Fibroblast of lung (primary cell): ENCODE measurements at regions not wholly inside any gene's neighbourhood (a gene's known extent, or its start where the extent isn't known, plus 50 kb on each side); places are given as distances from the start of the nearest gene placed in this dataset.

Experiments
- DNase-seq, 2 donors: peaks; one replicate each; pipeline versions ENCODE4 v3.0.0 to v3.0.0-alpha.2; 2010; ENCODE audit warnings: low read depth in 2 of 2
- H2AFZ ChIP-seq: 2 replicates; pipeline ENCODE4 v1.5.1; 2012; ENCODE audit warnings: low read length, control low read depth, inconsistent platforms
- H3K27ac ChIP-seq: 2 replicates; pipeline ENCODE4 v1.5.1; 2011; ENCODE audit warnings: low read length, control low read depth; ENCODE audit not compliant: insufficient read depth
- H3K27me3 ChIP-seq: 2 replicates; pipeline ENCODE4 v1.5.1; 2011; ENCODE audit warnings: mild to moderate bottlenecking, low read length; ENCODE audit not compliant: control insufficient read depth, insufficient read depth
- H3K36me3 ChIP-seq: 2 replicates; pipeline ENCODE4 v1.5.1; 2011; ENCODE audit warnings: low read length; ENCODE audit not compliant: control insufficient read depth, insufficient read depth
- H3K4me1 ChIP-seq: 2 replicates; pipeline ENCODE4 v1.5.1; 2011; ENCODE audit warnings: low read length; ENCODE audit not compliant: control insufficient read depth, insufficient read depth; ENCODE audit errors: extremely low read depth
- H3K4me2 ChIP-seq: 2 replicates; pipeline ENCODE4 v1.5.1; 2011; ENCODE audit warnings: low read length, control low read depth; ENCODE audit not compliant: insufficient read depth; ENCODE audit errors: extremely low read depth
- H3K4me3 ChIP-seq, 4 experiments: fragments of 200-600 bp in 1 of 4; sonication (generic) in 1 of 4; replicated peaks in 1 of 4; 2 replicates each; pipeline ENCODE4 v1.5.1; 2011 to 2016; ENCODE audit warnings: low read length in 4 of 4, low read depth in 3 of 4, mild to moderate bottlenecking in 3 of 4, control low read depth in 2 of 4, inconsistent platforms in 1 of 4, mixed read lengths in 1 of 4; ENCODE audit not compliant: insufficient read depth in 1 of 4; ENCODE audit errors: control extremely low read depth in 1 of 4
- H3K79me2 ChIP-seq: 2 replicates; pipeline ENCODE4 v1.5.1; 2012; ENCODE audit warnings: mild to moderate bottlenecking, low read length, inconsistent platforms; ENCODE audit not compliant: control insufficient read depth, insufficient read depth
- H3K9ac ChIP-seq: 2 replicates; pipeline ENCODE4 v1.5.1; 2011; ENCODE audit warnings: mild to moderate bottlenecking, low read length, control low read depth; ENCODE audit not compliant: insufficient read depth
- H3K9me3 ChIP-seq: 2 replicates; pipeline ENCODE4 v1.5.1; 2012; ENCODE audit warnings: low read depth, low read length; ENCODE audit not compliant: control insufficient read depth, insufficient read depth
- H4K20me1 ChIP-seq: 2 replicates; pipeline ENCODE4 v1.5.1; 2011; ENCODE audit warnings: low read length; ENCODE audit not compliant: control insufficient read depth, insufficient read depth; ENCODE audit errors: extremely low read depth
- CTCF ChIP-seq, 2 donors: IDR thresholded peaks in 1 of 2; conservative IDR thresholded peaks in 1 of 2; 1 replicate in 1 of 2; 2 replicates in 1 of 2; pipeline ENCODE4 v1.5.1; 2011 to 2012; ENCODE audit warnings: low read length in 2 of 2, control low read depth in 1 of 2, inconsistent platforms in 1 of 2, low read depth in 1 of 2, mild to moderate bottlenecking in 1 of 2
- EZH2 ChIP-seq: IDR thresholded peaks from 2 replicates; pipeline ENCODE4 v1.5.1; 2012; ENCODE audit warnings: low read length, control low read depth, mild to moderate bottlenecking; ENCODE audit errors: missing control alignments

- no peak overlapping the region for H3K27ac ChIP-seq
- H3K4me3 ChIP-seq, result no peak overlapping the region
- TF ChIP-seq EZH2 (no peak), CTCF (conservative IDR thresholded peaks at IDR 0.05 in 1 of 2, IDR thresholded peaks at IDR 0.05 in 1 of 2; ENCODE audit: low read depth in 1 of 2, low read length in 2 of 2) (no peak)
- no peaks in the 10 kb centered on the region for H3K9me3 ChIP-seq
- H3K4me2 ChIP-seq, result no peak overlapping the region
- H3K27me3 ChIP-seq, result no peaks in the 10 kb centered on the region
- H4K20me1 ChIP-seq, result peaks cover 16% of the 10 kb centered on the region
- H3K79me2 ChIP-seq, result peaks cover 32% of the 10 kb centered on the region
- no peak for DNase-seq
- no peak overlapping the region for H2AFZ ChIP-seq
- no peaks in the 10 kb centered on the region for H3K4me1 ChIP-seq
- H3K36me3 ChIP-seq, result no peaks in the 10 kb centered on the region
- no peak overlapping the region for H3K9ac ChIP-seq
These were observed 80.7 kb downstream of the PTPDC1 start for GRCh38 chr9:94164806-94165549.

GRCh38 chr9:94165592-94166235 lies 81.5 kb downstream of the PTPDC1 start:
- Histone ChIP-seq H3K27me3 (no peaks in the 10 kb centered on the region), H3K4me2 (peak overlapping the region; percentile 34), H2AFZ (peak overlapping the region; percentile 27)

More at GRCh38 chr9:94165592-94166235, 81.5 kb downstream of the PTPDC1 start:
- peak overlapping the region; percentile 97 for H3K27ac ChIP-seq
- no peaks in the 10 kb centered on the region for H3K9me3 ChIP-seq
- H3K9ac ChIP-seq, result peak overlapping the region; percentile 100
- peak; percentile 99 for DNase-seq
- peaks cover 39% of the 10 kb centered on the region for H3K79me2 ChIP-seq
- H3K4me3 ChIP-seq, result peak overlapping the region in 2 of 4 experiments; percentile 41 to 84
- H3K36me3 ChIP-seq, result no peaks in the 10 kb centered on the region
- peaks cover 20% of the 10 kb centered on the region for H4K20me1 ChIP-seq
- TF ChIP-seq EZH2 (no peak), CTCF (conservative IDR thresholded peaks at IDR 0.05 in 1 of 2, IDR thresholded peaks at IDR 0.05 in 1 of 2; ENCODE audit: low read depth in 1 of 2, low read length in 2 of 2) (no peak)
- H3K4me1 ChIP-seq, result no peaks in the 10 kb centered on the region
